ENCODE measurements at regions not wholly inside any gene's neighbourhood (a gene's known extent, or its start where the extent isn't known, plus 50 kb on each side); places are given as distances from the start of the nearest gene placed in this dataset.

GRCh38 chr11:15569305-15570025, 454.7 kb downstream of the INSC start:
- no peak overlapping the region for H3K9ac ChIP-seq (ENCODE audit: low read length)
- no peak overlapping the region for H2AFZ ChIP-seq (ENCODE audit: low read length)
- no peak overlapping the region for H3K27ac ChIP-seq (ENCODE audit: low read length)
- no peaks in the 10 kb centered on the region for H3K9me3 ChIP-seq (ENCODE audit: low read length)
- no peak overlapping the region for H3K4me3 ChIP-seq (ENCODE audit: low read length)
- no peaks in the 10 kb centered on the region for H3K4me1 ChIP-seq (ENCODE audit: low read length)
- no peaks in the 10 kb centered on the region for H4K20me1 ChIP-seq (ENCODE audit: insufficient read depth, low read depth, low read length)
- no peak overlapping the region for H3K4me2 ChIP-seq (ENCODE audit: low read depth, low read length, poor library complexity, severe bottlenecking)
- no peak for DNase-seq
- H3K9me2 ChIP-seq (replicated peaks; ENCODE audit: insufficient read depth, low read length): no peaks in the 10 kb centered on the region
- H3K27me3 ChIP-seq (ENCODE audit: low read length): no peaks in the 10 kb centered on the region
- H3K79me2 ChIP-seq (ENCODE audit: low read length): no peaks in the 10 kb centered on the region
- no peaks in the 10 kb centered on the region for H3K36me3 ChIP-seq (ENCODE audit: insufficient read depth, low read length)

GRCh38 chr11:15575409-15575808, 460.7 kb downstream of the INSC start:
- H3K27me3 ChIP-seq (ENCODE audit: low read length): no peaks in the 10 kb centered on the region
- no peaks in the 10 kb centered on the region for H4K20me1 ChIP-seq (ENCODE audit: insufficient read depth, low read depth, low read length)
- H3K9me3 ChIP-seq (ENCODE audit: low read length): no peaks in the 10 kb centered on the region
- no peak overlapping the region for H3K4me2 ChIP-seq (ENCODE audit: low read depth, low read length, poor library complexity, severe bottlenecking)
- no peak for DNase-seq
- no peak overlapping the region for H2AFZ ChIP-seq (ENCODE audit: low read length)
- no peaks in the 10 kb centered on the region for H3K79me2 ChIP-seq (ENCODE audit: low read length)
- no peaks in the 10 kb centered on the region for H3K9me2 ChIP-seq (replicated peaks; ENCODE audit: insufficient read depth, low read length)
- no peak overlapping the region for H3K27ac ChIP-seq (ENCODE audit: low read length)
- H3K4me1 ChIP-seq (ENCODE audit: low read length): no peaks in the 10 kb centered on the region
- H3K36me3 ChIP-seq (ENCODE audit: insufficient read depth, low read length): no peaks in the 10 kb centered on the region
- no peak overlapping the region for H3K4me3 ChIP-seq (ENCODE audit: low read length)
- H3K9ac ChIP-seq (ENCODE audit: low read length): no peak overlapping the region

GRCh38 chr11:15576769-15577168, 462.0 kb downstream of the INSC start:
- no peak overlapping the region for H3K27ac ChIP-seq (ENCODE audit: low read length)
- no peaks in the 10 kb centered on the region for H3K79me2 ChIP-seq (ENCODE audit: low read length)
- H3K9me2 ChIP-seq (replicated peaks; ENCODE audit: insufficient read depth, low read length): no peaks in the 10 kb centered on the region
- H2AFZ ChIP-seq (ENCODE audit: low read length): no peak overlapping the region
- no peaks in the 10 kb centered on the region for H3K4me1 ChIP-seq (ENCODE audit: low read length)
- H3K4me2 ChIP-seq (ENCODE audit: low read depth, low read length, poor library complexity, severe bottlenecking): no peak overlapping the region
- no peak overlapping the region for H3K4me3 ChIP-seq (ENCODE audit: low read length)
- no peaks in the 10 kb centered on the region for H3K36me3 ChIP-seq (ENCODE audit: insufficient read depth, low read length)
- H4K20me1 ChIP-seq (ENCODE audit: insufficient read depth, low read depth, low read length): no peaks in the 10 kb centered on the region
- H3K9ac ChIP-seq (ENCODE audit: low read length): no peak overlapping the region
- H3K9me3 ChIP-seq (ENCODE audit: low read length): no peaks in the 10 kb centered on the region
- no peak for DNase-seq
- H3K27me3 ChIP-seq (ENCODE audit: low read length): no peaks in the 10 kb centered on the region

DNA sequence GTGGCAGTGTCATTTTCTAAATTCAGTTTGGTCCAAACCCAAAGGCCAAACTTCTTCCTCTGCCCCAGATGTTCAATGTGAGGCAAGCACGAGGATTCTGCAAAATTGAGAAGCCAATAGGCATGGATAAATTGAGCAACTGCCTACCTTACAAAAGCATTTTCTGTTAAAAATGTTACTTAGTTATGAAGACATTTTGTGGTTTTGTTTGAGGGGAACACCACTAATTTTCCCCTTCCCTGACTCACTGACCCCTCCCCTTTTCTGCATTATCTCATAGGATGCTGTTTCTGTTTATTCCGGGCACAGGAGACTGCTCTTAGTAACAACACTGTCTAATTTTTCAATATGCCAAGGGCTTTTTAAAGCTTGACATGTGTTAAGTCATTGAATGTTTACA, 462.8 kb downstream of the INSC start:
- no peak overlapping the region for H3K27ac ChIP-seq (ENCODE audit: low read length)
- H3K9me2 ChIP-seq (replicated peaks; ENCODE audit: insufficient read depth, low read length): no peaks in the 10 kb centered on the region
- no peak for DNase-seq
- H3K27me3 ChIP-seq (ENCODE audit: low read length): no peaks in the 10 kb centered on the region
- no peaks in the 10 kb centered on the region for H3K79me2 ChIP-seq (ENCODE audit: low read length)
- no peaks in the 10 kb centered on the region for H3K4me1 ChIP-seq (ENCODE audit: low read length)
- no peaks in the 10 kb centered on the region for H4K20me1 ChIP-seq (ENCODE audit: insufficient read depth, low read depth, low read length)
- no peaks in the 10 kb centered on the region for H3K9me3 ChIP-seq (ENCODE audit: low read length)
- no peak overlapping the region for H2AFZ ChIP-seq (ENCODE audit: low read length)
- no peak overlapping the region for H3K9ac ChIP-seq (ENCODE audit: low read length)
- H3K36me3 ChIP-seq (ENCODE audit: insufficient read depth, low read length): no peaks in the 10 kb centered on the region
- H3K4me3 ChIP-seq (ENCODE audit: low read length): no peak overlapping the region
- H3K4me2 ChIP-seq (ENCODE audit: low read depth, low read length, poor library complexity, severe bottlenecking): no peak overlapping the region

- Histone ChIP-seq H3K79me2 (ENCODE audit: low read length) (no peaks in the 10 kb centered on the region), H3K4me2 (ENCODE audit: low read depth, low read length, poor library complexity, severe bottlenecking) (no peak overlapping the region)
Observed at GRCh38 chr11:15579287-15580001, 464.7 kb downstream of the INSC start.

DNA sequence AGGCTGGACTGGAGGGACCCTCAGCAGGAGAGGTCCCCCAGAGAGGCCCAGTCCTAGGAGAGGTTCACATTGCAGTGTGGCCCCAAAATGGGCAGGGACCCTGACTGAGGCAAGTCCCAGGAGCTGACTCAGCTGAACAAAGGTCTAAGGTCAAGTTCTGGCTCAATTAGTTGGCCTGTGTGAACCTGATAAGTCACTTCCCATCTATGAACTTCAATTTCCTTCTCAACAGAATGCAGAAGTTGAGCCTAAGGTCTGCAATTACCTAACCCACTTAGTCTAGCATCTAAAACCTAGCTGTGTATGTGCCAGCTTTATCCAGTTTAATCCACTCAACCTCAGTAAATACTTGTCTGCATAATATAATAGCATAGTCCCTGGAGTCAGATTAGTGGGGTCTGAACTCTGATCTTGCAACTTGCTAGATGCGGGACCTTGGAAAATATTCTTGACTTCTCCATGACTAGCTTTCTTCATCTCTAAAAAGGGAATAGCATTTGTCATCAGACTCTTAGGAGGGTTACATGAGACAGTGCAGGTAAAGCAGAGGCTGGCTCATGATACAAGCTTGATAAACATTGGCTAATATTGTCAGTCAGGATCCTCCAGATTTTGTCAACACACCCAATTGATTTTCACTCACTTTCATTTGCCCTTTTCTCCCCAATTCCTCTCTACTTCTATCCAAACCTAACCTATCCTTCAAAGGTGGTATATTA, 465.5 kb downstream of the INSC start:
- no peak for DNase-seq
- Histone ChIP-seq H3K4me2 (ENCODE audit: low read depth, low read length, poor library complexity, severe bottlenecking) (no peak overlapping the region), H3K4me1 (ENCODE audit: low read length) (no peaks in the 10 kb centered on the region), H3K79me2 (ENCODE audit: low read length) (no peaks in the 10 kb centered on the region), H3K4me3 (ENCODE audit: low read length) (no peak overlapping the region), H3K27me3 (ENCODE audit: low read length) (no peaks in the 10 kb centered on the region), H3K9me2 (replicated peaks; ENCODE audit: insufficient read depth, low read length) (no peaks in the 10 kb centered on the region), H3K36me3 (ENCODE audit: insufficient read depth, low read length) (no peaks in the 10 kb centered on the region), H3K9ac (ENCODE audit: low read length) (no peak overlapping the region), H3K9me3 (ENCODE audit: low read length) (no peaks in the 10 kb centered on the region), H2AFZ (ENCODE audit: low read length) (no peak overlapping the region), H3K27ac (ENCODE audit: low read length) (no peak overlapping the region), H4K20me1 (ENCODE audit: insufficient read depth, low read depth, low read length) (no peaks in the 10 kb centered on the region)

More at GRCh38 chr11:15579287-15580001, 464.7 kb downstream of the INSC start:
- no peak for DNase-seq
- no peaks in the 10 kb centered on the region for H4K20me1 ChIP-seq (ENCODE audit: insufficient read depth, low read depth, low read length)
- H3K27ac ChIP-seq (ENCODE audit: low read length): no peak overlapping the region
- H3K9me2 ChIP-seq (replicated peaks; ENCODE audit: insufficient read depth, low read length): no peaks in the 10 kb centered on the region
- H3K9ac ChIP-seq (ENCODE audit: low read length): no peak overlapping the region
- no peaks in the 10 kb centered on the region for H3K9me3 ChIP-seq (ENCODE audit: low read length)
- H3K36me3 ChIP-seq (ENCODE audit: insufficient read depth, low read length): no peaks in the 10 kb centered on the region
- H3K27me3 ChIP-seq (ENCODE audit: low read length): no peaks in the 10 kb centered on the region
- H3K4me3 ChIP-seq (ENCODE audit: low read length): no peak overlapping the region
- no peaks in the 10 kb centered on the region for H3K4me1 ChIP-seq (ENCODE audit: low read length)
- H2AFZ ChIP-seq (ENCODE audit: low read length): no peak overlapping the region

DNA sequence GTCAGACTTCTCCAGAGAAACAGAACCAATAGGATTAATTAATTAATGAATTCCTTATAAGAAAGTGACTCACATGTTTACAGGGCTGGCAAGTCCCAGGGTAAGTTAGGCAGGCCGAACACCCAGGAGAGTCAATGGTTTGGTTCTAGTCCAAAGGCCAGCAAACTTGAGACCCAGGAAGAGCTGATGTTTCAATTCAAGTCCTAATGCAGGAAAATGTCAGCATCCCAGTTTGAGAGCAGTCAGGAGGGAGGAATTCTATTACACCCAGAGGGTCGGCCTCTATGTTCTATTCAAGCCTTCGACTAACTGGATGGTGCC, 466.0 kb downstream of the INSC start:
- no peaks in the 10 kb centered on the region for H3K9me3 ChIP-seq (ENCODE audit: low read length)
- H3K4me3 ChIP-seq (ENCODE audit: low read length): no peak overlapping the region
- no peaks in the 10 kb centered on the region for H3K79me2 ChIP-seq (ENCODE audit: low read length)
- no peak overlapping the region for H2AFZ ChIP-seq (ENCODE audit: low read length)
- no peaks in the 10 kb centered on the region for H3K36me3 ChIP-seq (ENCODE audit: insufficient read depth, low read length)
- H3K27ac ChIP-seq (ENCODE audit: low read length): no peak overlapping the region
- H4K20me1 ChIP-seq (ENCODE audit: insufficient read depth, low read depth, low read length): no peaks in the 10 kb centered on the region
- no peaks in the 10 kb centered on the region for H3K27me3 ChIP-seq (ENCODE audit: low read length)
- no peaks in the 10 kb centered on the region for H3K9me2 ChIP-seq (replicated peaks; ENCODE audit: insufficient read depth, low read length)
- H3K4me2 ChIP-seq (ENCODE audit: low read depth, low read length, poor library complexity, severe bottlenecking): no peak overlapping the region
- DNase-seq: no peak
- no peak overlapping the region for H3K9ac ChIP-seq (ENCODE audit: low read length)
- no peaks in the 10 kb centered on the region for H3K4me1 ChIP-seq (ENCODE audit: low read length)

DNA sequence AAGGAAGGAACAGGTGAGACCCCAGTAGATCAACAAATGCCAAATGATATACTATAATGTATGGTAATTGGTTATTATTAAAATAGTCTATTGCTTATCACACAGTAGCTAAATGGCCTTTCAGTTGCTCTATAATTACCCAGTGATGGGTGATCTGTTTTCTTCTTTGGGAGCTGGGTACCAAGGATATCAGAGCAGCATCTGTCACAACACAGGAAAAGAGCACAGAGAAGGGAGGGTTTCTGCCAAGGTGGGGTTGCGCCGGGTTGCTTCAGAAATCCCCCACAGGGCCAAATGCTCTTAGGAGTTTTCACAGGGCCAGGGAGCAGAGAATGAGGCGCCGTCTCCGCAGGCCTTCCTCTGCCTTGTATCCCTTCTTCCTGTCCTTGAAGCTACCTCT, 469.4 kb downstream of the INSC start:
- H3K79me2 ChIP-seq (ENCODE audit: low read length): no peaks in the 10 kb centered on the region
- no peaks in the 10 kb centered on the region for H3K9me3 ChIP-seq (ENCODE audit: low read length)
- H3K4me1 ChIP-seq (ENCODE audit: low read length): no peaks in the 10 kb centered on the region
- H3K36me3 ChIP-seq (ENCODE audit: insufficient read depth, low read length): no peaks in the 10 kb centered on the region
- H4K20me1 ChIP-seq (ENCODE audit: insufficient read depth, low read depth, low read length): no peaks in the 10 kb centered on the region
- no peak overlapping the region for H3K4me2 ChIP-seq (ENCODE audit: low read depth, low read length, poor library complexity, severe bottlenecking)
- no peak for DNase-seq
- H3K9me2 ChIP-seq (replicated peaks; ENCODE audit: insufficient read depth, low read length): no peaks in the 10 kb centered on the region
- H3K4me3 ChIP-seq (ENCODE audit: low read length): no peak overlapping the region
- H3K27me3 ChIP-seq (ENCODE audit: low read length): no peaks in the 10 kb centered on the region
- H3K27ac ChIP-seq (ENCODE audit: low read length): no peak overlapping the region
- H2AFZ ChIP-seq (ENCODE audit: low read length): no peak overlapping the region
- H3K9ac ChIP-seq (ENCODE audit: low read length): no peak overlapping the region
